Tibial nerve (tissue), 4 donors: ENCODE measurements at regions not wholly inside any gene's neighbourhood (a gene's known extent, or its start where the extent isn't known, plus 50 kb on each side); places are given as distances from the start of the nearest gene placed in this dataset.

ENCODE experiments used
- DNase-seq, 2 donors: peaks; one replicate each; pipeline ENCODE4 v3.0.0-alpha.2; 2019; ENCODE audit warnings: low spot score in 2 of 2
- H3K27ac ChIP-seq, 4 donors: fragments of 200-600 bp; sonication (generic) in 3 of 4; one replicate each; pipeline ENCODE4 v1.5.1; 2017 to 2019; ENCODE audit warnings: mild to moderate bottlenecking in 1 of 4
- H3K27me3 ChIP-seq, 2 donors: fragments of 200-600 bp; sonication (generic) in 1 of 2; one replicate each; pipeline versions ENCODE4 v1.5.1 to v1.6.0; 2017 to 2019
- H3K36me3 ChIP-seq, 3 donors: fragments of 200-600 bp; sonication (generic); one replicate each; pipeline ENCODE4 v1.5.1; 2018 to 2019
- H3K4me1 ChIP-seq, 4 donors: fragments of 200-600 bp; sonication (generic) in 3 of 4; one replicate each; pipeline ENCODE4 v1.5.1; 2017 to 2019
- H3K4me3 ChIP-seq, 4 donors: fragments of 200-600 bp; sonication (generic) in 3 of 4; one replicate each; pipeline ENCODE4 v1.5.1; 2017 to 2019; ENCODE audit warnings: mild to moderate bottlenecking in 1 of 4, moderate library complexity in 1 of 4
- H3K9me3 ChIP-seq, 4 donors: fragments of 200-600 bp; sonication (generic) in 3 of 4; one replicate each; pipeline ENCODE4 v1.5.1; 2017 to 2019
- CTCF ChIP-seq, 5 experiments: fragments of 200-600 bp in 3 of 5; fragments of 450-650 bp in 2 of 5; sonication (generic) in 3 of 5; IDR thresholded peaks; one replicate each; pipeline ENCODE4 v1.5.1; 2016 to 2019; ENCODE audit warnings: antibody characterized with exemption in 5 of 5, mild to moderate bottlenecking in 3 of 5, moderate library complexity in 2 of 5
- EP300 ChIP-seq, 2 donors: sonication (generic); formaldehyde crosslinking; IDR thresholded peaks; one replicate each; pipeline ENCODE4 v1.6.1; 2017; ENCODE audit warnings: antibody characterized with exemption in 2 of 2, mild to moderate bottlenecking in 1 of 2
- POLR2A ChIP-seq, 2 donors: fragments of 450-650 bp; IDR thresholded peaks; one replicate each; pipeline ENCODE4 v1.6.1; 2017; ENCODE audit warnings: antibody characterized with exemption in 2 of 2, mild to moderate bottlenecking in 2 of 2, moderate library complexity in 2 of 2
- WGBS, 2 donors: methylation state at CpG; one replicate each; pipeline ENCODE4 v1.1.5; 2018; 5-methylcytosine and 5-hydroxymethylcytosine counted together

DNA sequence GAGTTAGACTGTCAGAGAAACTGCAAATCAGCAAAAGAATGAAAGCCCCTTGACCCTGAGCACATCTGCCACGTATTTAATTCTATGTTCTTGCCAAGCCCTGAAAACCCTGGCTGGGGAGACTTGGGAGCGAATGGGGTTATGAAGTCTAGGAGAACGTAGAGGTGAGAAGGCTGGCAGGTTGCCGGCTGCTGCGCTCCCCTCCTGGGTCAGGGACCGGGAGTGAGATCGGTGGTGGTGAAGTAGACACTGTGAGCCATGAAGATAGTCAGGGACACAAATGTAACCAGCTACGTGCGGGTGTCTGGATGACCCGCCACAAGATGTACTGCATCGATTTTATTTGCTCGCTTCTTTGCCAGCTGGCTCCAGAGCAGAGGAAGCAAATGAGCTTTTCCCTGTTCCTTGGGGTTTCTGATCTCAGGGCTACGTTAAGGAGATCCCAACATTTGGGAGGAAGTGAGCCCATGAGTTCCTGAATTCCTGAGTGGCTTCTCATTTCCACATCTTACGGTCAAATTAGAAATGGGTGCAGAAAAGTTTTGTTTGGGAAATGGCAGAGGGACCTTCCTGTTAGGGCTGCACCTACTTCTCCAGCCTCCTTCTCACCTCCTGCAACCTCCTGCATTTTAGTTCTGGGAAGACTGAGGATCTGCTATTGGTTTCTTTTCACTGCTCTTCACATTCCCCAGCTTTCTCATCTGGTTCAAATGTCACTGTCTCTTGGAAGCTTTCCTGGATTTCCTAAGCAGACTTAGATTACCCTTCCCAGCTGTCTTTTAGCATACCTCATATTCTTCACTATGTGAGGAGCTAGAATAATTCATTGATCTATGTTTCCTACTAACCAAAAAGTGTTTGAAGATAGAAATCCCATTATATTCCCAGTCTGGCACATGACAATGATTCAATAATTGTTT lies 360.6 kb downstream of the ZNF521 start:
- peaks cover 0 to 18% (median 0%) of the 10 kb centered on the region in 4 donors for H3K4me1 ChIP-seq
- H3K9me3 ChIP-seq: no peaks in the 10 kb centered on the region
- no peak for TF ChIP-seq CTCF (IDR thresholded peaks at IDR 0.05)
- no peak for TF ChIP-seq EP300 (IDR thresholded peaks at IDR 0.05)
- TF ChIP-seq POLR2A (IDR thresholded peaks at IDR 0.05): no peak
- no peak for DNase-seq
- H3K27me3 ChIP-seq: no peaks in the 10 kb centered on the region
- no peak overlapping the region for H3K4me3 ChIP-seq
- H3K36me3 ChIP-seq: no peaks in the 10 kb centered on the region
- no peak overlapping the region for H3K27ac ChIP-seq
- WGBS, 2 donors: 64 to 66% methylated on average over 14 of the region's 14 CpGs

DNA sequence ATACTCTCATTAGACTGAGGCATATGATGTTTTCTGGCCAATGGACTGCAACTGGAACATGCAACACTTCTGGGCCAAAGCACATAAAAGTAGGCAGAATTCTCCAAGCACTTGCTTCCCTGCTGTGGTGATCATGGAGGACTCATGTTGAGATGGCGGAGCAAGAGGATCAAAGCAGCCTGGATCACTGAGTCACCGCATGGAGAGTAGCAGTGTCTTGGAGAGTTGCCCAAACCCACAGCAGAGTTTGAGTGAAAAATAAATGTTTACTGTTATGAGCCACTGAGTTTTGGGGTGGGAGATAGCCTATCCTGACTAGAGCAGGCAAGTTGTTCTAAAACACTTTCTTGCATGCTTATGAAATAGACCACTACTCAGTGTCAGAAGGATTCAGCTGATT lies 359.5 kb downstream of the ZNF521 start:
- Histone ChIP-seq H3K9me3 (no peaks in the 10 kb centered on the region), H3K4me3 (no peak overlapping the region), H3K4me1 (peaks cover 0 to 7% (median 0%) of the 10 kb centered on the region in 4 donors), H3K36me3 (no peaks in the 10 kb centered on the region), H3K27me3 (no peaks in the 10 kb centered on the region), H3K27ac (no peak overlapping the region)
- no peak for DNase-seq
- 92 to 96% methylated on average over 2 of the region's 2 CpGs for WGBS, 2 donors
- TF ChIP-seq POLR2A (IDR thresholded peaks at IDR 0.05) (no peak), CTCF (IDR thresholded peaks at IDR 0.05) (no peak), EP300 (IDR thresholded peaks at IDR 0.05) (no peak)

DNA sequence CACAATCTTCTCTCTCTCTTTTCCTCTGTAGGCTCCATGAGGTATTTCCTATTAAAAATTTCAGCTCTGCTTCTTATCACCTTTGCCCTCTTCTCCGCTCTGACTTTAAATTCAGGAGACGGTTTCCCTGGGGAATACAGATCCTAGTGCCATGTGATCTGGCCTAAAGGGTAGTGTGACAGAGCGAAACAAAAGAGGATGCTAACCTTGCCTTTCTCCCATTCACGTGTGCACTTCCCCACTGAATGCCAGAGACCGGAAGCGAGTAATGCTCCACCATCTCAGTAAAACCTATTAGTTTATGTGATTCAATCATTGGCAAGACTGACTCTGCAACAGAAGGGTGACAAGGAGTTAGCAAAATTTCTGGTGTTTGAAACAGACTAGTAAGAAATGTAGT lies 358.3 kb downstream of the ZNF521 start:
- H3K9me3 ChIP-seq: peaks cover 0 to 3% (median 0%) of the 10 kb centered on the region in 4 donors
- no peak overlapping the region for H3K27ac ChIP-seq
- 75 to 84% methylated on average over 6 of the region's 6 CpGs for WGBS, 2 donors

DNA sequence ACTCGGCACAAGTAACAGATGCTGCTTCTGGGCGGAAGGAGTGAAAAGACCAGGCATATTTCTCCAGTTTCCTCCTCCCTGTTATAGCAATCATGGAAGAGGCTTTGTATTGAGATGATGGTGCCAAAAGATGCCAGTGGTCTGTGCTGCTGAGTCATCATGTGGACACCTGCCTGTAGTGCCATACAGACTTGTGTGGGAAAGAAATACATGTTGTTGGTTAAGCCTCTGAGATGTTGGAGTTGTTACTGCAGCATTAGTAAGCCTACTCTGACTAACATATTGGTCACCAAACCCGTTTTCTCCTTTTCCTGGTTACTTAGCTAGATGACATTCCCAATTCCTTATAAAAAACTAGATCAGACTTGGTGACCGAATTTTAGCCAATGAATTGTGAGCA lies 356.9 kb downstream of the ZNF521 start:
- TF ChIP-seq POLR2A (IDR thresholded peaks at IDR 0.05) (no peak), CTCF (IDR thresholded peaks at IDR 0.05) (no peak), EP300 (IDR thresholded peaks at IDR 0.05) (no peak)
- H3K4me3 ChIP-seq: no peak overlapping the region
- H3K27ac ChIP-seq: no peak overlapping the region
- 96 to 97% methylated on average over 4 of the region's 4 CpGs for WGBS, 2 donors
- H3K9me3 ChIP-seq: peaks cover 0 to 17% (median 4%) of the 10 kb centered on the region in 4 donors
- H3K36me3 ChIP-seq: no peaks in the 10 kb centered on the region
- no peaks in the 10 kb centered on the region for H3K27me3 ChIP-seq
- H3K4me1 ChIP-seq: no peaks in the 10 kb centered on the region
- DNase-seq: no peak

More for the DNA sequence above, 358.3 kb downstream of the ZNF521 start:
- TF ChIP-seq EP300 (IDR thresholded peaks at IDR 0.05) (no peak), CTCF (IDR thresholded peaks at IDR 0.05) (no peak), POLR2A (IDR thresholded peaks at IDR 0.05) (no peak)
- Histone ChIP-seq H3K36me3 (no peaks in the 10 kb centered on the region), H3K27me3 (no peaks in the 10 kb centered on the region), H3K4me3 (no peak overlapping the region), H3K4me1 (no peaks in the 10 kb centered on the region)
- DNase-seq: no peak

GRCh38 chr18:24995755-24996154 lies 356.2 kb downstream of the ZNF521 start:
- no peak for DNase-seq
- Histone ChIP-seq H3K36me3 (no peaks in the 10 kb centered on the region), H3K9me3 (peaks cover 0 to 17% (median 4%) of the 10 kb centered on the region in 4 donors), H3K4me3 (no peak overlapping the region), H3K4me1 (no peaks in the 10 kb centered on the region), H3K27me3 (no peaks in the 10 kb centered on the region), H3K27ac (no peak overlapping the region)
- 86% methylated on average over 2 of the region's 2 CpGs for WGBS, 2 donors
- no peak for TF ChIP-seq EP300 (IDR thresholded peaks at IDR 0.05)
- no peak for TF ChIP-seq CTCF (IDR thresholded peaks at IDR 0.05)
- no peak for TF ChIP-seq POLR2A (IDR thresholded peaks at IDR 0.05)
